HG03097 (cell line): ENCODE measurements at regions not wholly inside any gene's neighbourhood (a gene's known extent, or its start where the extent isn't known, plus 50 kb on each side); places are given as distances from the start of the nearest gene placed in this dataset.
"Not testable (repeated sequence)": the region's sequence is repeated elsewhere in the genome, so short reads cannot be mapped to it uniquely, and the experiment has no call there.

Source experiments
- ATAC-seq: cut with Tn5 transposase; IDR thresholded peaks from one replicate; pipeline ENCODE4 v1.9.1; 2021; ENCODE audit not compliant: unreplicated experiment, low FRiP score

DNA sequence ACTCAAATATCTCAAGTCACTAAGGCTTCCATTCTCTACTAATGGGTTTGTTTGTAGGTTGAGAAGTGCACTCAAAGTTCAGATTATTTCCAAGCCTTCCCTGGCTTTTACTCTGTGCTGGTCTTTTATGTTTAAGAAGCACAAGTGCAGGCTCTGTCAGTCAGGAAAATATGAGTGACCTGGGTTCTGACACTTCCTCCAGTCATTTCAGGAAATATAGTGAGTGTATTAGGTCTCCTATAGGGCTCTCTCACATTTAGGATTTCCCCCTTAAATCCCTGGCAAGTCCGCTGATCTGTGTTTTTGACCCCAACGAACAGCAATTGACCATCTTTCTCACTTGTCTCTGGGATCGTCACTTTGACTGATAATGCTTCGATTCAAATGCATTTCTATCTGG, 210.2 kb downstream of the ARPP21 start:
- no peak for ATAC-seq

DNA sequence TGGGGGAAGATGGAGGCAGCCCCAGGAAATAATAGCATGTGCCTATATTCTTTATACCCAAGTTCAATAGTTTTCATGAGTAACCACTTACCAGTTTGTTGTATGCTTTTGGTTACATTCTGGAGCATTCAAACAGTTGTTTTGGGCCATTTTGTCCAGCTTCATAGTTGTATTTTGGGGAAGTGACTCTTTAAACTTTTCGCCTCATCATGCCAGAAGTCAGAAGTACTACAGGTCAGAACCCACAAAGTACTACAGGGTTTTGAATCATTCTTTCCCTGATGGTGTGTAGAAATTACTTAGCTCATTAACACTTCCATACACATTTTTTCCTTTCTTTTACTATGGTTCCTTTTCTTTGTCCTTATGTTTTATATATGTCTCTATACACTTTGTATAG, 210.6 kb downstream of the ARPP21 start:
- ATAC-seq = no peak

DNA sequence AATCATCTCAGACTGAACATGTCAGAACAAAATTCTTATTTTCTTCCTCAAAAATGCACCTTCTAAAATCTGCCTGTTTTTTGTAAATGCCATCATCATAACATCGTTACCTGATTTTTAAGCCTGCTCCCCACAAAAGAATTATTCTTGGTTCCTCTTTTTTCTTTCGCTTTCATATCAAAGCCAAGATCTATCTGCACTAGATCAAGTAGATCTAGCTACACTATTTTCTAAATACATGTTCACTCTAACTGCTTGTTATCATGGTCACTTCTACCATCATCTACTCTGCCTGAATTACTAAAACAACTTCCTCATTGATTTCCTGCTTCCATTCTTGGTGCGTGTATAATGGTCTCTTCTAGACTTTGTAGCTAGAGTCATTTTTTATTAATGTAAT, 217.7 kb downstream of the ARPP21 start:
- peak; percentile 76 for ATAC-seq

DNA sequence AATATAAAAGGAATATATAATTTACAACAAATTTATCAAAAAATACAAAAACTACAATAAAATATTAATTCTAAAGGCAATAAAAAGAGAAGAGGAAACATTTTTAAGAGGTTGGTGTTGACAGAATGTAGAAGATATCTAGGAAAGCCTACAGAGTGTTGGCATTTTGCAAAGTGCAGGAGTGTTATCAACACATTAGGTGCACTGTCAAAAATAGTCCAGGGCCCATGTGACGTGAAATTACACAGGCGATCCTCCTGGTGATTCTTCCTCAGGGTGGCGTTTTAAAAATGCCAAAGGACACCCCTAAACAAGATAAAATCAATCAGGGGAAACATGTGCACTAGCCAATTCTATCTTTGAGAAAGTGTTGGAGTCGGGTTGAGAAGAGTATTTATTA, 222.7 kb downstream of the ARPP21 start:
- no peak for ATAC-seq

DNA sequence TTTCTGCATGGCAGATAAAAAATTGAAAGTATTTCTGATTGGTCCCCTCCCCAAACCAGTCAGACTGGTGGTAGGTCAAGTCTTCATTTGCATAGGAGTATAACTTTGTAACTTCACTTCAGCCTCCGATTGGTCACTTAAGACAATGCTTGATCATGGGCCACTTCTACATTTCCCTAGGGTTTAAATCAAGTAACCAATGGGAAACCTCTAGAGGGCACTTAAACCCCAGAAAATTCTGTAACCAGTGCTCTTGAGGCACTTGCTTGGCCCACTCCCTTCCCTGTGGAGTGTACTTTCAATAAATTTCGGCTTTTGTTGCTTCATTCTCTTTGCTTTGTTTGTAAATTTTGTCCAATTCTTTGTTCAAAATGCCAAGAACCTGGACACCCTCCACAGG, 225.5 kb downstream of the ARPP21 start:
- ATAC-seq = no peak

DNA sequence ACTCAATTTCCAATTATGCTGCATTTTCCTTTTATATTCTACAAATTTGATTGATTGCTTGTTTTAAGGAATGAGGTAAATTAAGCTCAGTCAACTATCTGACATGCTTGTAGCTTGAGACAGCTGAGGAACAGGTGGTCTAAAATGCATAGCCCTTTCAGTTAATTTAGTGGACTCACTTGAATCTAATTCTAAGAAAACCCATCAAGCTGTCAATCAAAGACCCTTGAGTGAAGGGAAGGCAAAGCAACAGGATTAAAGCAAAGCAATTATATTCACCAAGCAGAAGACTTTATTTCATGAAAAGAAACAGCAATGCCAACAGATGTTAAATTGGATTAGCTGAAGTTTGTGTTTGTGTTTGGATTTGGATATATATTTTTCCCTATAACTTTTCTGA, 228.5 kb downstream of the ARPP21 start:
- no peak for ATAC-seq

DNA sequence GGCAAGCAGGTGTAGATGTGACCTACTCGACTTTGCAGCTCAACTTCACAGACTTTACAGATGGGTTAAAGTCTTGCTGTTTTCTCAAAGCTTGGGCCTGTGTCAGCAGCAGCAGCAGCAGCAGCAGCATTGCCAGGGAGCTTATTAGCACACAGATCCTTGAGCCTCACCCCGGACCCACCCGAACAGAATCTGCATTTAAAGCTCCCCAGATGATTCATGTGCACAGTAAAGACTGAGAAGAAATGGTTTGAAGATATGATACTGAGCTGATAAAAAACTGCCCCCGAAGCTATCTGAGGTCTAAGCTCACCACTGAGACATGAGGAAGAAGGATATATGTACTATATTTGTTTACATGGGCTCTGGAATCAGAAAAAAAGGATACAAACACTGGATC, 231.7 kb downstream of the ARPP21 start:
- no peak for ATAC-seq

DNA sequence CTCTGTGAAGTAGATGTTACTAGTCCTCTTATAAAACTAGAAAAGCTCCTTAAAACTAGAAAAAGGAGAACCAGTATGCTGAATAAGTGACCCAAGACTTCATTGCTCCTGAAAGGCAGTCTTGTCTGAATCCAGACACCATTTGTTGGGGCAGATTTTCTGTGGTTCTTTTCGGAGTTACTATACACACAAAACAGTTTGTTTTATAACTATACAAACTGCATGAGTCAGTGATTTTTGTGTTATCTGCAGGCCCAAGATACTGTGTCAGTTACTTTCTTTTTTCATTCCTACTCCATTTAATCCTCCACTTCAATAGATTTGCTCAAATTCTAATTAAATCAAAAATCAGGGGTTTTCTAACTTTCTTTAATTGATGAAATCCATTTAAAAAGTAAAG, 244.6 kb downstream of the ARPP21 start:
- ATAC-seq = no peak

DNA sequence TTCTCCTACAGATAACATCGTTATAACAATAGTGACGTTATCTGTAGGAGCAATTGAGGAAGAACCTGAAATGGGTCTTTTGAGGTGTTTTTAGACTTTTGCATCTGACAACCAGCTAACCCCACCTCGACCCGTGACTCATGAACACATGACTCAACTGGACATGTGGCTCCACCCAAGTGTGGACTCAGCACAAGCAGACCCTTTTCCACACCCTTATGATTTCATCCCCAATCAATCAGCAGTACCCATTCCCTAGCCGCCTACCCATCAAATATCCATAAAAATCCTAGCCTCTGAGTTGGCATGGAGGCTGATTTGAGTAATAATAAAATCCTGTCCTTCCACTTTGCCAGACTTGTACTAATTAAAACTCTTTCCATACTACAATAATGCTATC, 255.4 kb downstream of the ARPP21 start:
- ATAC-seq = no peak

DNA sequence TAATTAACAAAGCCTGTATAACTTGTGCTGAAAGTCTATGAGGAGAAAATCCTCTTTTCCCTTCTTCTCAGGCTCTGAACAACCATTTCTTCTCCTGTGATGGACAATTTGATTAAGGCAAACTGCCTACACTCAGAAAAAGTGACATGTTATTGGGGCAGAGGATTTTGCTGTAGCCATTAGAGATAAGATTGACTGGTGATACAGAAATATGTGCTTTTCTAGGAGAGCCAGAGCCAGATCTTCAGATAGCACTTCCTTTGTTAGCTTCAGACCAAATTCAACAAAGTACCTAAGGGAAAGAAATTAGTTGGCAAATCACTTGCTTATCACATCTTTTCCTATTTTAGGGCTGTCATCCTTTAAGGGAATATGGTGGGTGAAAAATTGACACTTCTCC, 259.9 kb downstream of the ARPP21 start:
- ATAC-seq = no peak

DNA sequence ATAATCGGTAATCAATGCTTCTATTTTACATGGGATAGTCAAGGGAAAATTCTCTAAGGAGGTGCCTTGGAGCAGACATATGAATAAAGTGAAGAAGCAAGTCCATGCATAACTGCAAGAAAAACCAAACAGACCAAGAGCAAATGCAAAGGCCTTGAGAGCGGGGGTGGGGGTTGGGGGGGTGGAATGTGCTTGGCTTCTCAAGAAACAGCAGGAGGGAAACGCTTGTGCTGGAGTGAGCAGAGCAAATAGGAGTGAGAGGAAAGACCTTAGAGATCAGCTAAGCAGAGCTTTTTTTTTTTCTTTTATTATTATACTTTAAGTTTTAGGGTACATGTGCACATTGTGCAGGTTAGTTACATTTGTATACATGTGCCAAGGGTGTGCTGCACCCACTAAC, 260.8 kb downstream of the ARPP21 start:
- ATAC-seq = no peak

DNA sequence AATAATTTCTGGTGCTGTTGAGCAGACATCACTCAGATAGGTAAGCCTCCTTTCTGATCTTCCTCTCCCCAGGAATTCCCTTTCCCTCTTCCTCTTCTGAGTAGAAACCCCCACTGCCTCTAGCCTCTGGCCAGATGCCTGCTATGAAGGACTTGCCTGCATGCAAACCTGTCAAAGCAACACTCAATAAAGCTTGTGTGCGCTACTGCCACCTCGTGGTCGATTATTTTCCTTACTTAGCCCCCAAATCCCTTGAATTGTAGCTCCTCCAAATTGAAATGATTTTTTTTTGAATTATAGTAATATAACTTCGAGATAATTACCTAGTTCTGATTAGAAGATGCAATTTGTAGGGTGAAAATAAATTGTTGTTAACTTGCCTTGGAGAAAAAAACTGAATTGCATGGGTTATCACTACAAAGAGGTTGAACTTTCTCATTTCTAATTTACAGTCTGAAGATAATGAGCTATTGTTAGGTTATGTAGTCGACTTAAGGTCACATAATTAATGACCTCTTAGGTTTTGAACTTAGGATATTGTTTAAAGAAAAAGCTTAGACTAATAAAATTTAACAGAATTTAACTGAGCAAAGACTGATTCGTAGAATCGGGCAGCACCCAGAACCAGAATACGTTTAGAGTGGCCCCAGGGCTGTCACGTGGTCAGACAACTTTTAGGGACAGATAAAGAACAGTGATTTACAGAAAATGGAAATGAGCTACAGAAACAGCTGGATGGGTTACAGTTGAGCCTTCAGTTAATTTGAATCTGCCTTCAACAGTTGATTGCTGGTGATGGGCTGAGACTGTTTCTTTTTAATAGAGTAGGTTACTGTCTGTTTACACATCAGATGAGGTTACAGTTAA, 269.3 kb downstream of the ARPP21 start:
- peak; percentile 76 for ATAC-seq

DNA sequence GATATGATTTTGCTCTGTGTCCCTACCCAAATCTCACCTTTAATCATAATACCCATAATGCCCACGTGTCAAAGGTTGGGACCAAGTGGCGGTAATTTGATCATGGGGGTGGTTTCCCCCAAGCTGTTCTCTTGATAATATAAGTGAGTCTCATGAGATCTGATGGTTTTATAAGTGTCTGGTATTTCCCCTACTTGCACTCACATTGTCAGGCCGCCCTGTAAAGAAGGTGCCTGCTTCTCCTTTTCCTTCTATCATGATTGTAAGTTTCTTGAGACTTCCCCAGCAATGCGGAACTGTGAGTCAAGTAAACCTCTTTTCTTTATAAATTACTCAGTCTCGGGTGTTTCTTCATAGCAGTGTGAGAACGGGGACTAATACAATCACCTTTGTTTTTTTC, 279.8 kb downstream of the ARPP21 start:
- ATAC-seq = no peak

DNA sequence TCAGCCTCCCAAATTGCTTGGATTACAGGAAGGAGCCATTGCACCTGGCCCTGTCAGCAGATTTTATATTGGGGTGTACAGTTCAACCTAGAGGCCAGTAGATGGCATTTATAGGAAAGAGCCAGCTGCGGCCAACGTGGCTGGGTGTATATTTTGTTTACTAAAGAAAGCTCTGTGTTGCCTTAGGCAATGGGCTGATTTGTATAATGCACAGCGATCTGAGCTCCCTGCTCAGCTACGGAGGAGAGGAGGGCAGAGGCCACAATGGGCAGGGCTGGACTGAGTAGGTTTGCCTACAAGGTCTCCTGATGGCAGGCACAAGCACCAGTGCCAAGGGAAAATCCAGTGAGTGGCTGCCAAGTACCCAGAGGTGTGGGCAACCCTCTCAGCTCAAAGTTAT, 282.4 kb downstream of the ARPP21 start:
- no peak for ATAC-seq

DNA sequence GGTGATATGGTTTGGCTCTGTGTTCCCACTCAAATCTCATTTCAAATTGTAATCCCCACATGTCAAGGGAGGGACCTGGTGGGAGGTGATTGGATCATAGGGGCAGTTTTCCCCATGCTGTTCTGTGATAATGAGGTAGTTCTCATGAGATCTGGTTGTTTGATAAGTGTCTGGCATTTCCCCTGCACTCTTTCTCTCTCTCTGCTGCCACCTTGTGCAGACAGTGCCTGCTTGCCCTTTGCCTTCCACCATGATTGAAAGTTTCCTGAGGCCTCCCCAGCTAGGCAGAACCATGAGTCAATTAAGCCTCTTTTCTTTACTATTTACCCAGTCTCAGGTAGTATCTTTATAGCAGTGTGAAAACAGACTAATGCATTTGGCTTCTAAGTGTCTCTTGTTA, 284.7 kb downstream of the ARPP21 start:
- ATAC-seq = not testable (repeated sequence)

DNA sequence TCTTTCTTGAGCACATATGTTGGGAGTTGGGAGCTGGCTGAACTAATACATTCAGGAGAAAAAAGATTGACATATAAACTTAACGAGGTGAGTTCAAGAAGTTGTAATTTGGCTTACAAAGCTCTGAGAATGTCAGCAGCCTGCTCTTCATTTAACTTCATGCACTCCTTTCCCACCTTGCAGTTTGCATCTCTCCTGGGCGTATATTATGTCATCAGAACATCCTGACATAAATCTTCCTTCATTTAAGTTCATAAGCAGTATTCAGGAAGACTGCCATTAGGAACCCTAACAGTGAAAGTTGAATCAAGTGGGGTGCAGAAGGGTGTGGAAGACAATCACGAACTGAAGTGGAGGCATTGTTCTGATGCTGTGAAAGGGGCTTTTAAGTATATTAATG, 288.1 kb downstream of the ARPP21 start:
- ATAC-seq = no peak

DNA sequence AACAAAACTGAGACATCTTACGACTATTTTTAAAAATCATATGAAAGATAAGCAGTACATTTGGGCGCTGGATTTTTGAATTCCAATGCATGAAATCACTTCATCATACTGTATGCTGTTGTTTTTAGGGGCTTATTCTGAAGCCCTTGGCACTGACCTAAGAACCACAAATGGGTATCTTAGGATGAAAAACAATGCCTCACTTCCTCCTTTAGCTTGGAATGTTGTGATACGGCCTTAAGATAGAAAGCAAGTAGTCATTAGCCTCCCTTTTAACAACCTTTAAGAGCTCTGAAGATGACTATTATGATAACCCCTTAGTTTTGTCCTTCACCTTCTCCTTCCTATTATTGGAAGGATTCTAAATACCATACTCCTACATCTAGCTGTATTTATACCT, 289.8 kb downstream of the ARPP21 start:
- no peak for ATAC-seq

DNA sequence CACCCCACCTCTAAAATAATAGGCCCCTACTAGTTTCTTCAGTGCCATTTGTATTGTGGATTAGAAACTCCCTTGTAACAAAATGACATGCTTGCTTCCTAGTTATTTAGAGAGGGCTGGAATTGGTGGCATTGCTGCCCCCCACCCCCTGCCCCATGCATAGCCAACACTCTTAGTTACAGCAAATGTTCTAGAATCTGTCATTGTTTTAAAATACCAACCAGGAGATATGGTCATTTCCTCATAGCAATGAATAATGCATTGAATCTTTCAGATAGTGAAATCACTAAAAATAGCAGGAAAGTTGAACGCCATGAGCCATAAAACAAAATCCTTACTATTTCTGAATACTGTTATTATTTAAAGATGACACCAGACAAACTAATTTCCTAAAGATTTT, 292.5 kb downstream of the ARPP21 start:
- no peak for ATAC-seq

DNA sequence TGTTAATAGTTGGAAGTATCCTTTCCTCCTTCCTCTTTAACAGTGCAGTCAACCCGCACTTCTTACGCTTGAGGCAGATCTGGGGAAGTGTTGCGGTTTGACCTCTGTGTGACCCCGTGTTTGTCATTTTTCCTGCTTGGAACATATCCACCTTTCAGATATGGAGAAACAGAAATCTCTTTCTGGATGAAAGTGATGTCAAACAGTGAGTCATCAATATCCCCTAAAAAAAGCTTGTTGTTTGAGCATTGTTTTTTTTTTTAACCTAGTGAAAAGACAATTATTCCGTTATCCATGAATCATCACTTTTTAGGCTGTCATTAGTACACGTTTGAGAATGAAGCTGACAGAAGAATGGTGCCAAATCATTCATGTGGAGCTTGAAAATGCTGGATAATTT, 293.7 kb downstream of the ARPP21 start:
- ATAC-seq = no peak

DNA sequence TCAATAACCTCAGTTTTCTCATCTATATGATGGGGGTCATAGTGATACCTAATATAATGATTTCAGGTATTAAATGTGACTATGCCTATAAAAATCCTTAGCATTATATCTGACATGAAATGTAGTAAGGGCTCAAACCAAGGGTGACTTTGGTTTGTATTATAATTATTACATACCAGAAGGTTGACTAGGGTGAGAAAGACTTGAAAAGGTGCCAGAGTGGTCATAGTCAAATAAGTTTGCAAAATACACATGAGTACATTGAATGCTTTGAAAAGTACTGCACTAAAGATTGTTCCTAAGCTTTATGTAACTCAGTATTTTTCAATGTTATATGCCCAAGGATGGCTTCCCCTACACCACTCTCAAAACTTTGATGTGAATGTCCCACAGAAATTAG, 297.2 kb downstream of the ARPP21 start:
- no peak for ATAC-seq

DNA sequence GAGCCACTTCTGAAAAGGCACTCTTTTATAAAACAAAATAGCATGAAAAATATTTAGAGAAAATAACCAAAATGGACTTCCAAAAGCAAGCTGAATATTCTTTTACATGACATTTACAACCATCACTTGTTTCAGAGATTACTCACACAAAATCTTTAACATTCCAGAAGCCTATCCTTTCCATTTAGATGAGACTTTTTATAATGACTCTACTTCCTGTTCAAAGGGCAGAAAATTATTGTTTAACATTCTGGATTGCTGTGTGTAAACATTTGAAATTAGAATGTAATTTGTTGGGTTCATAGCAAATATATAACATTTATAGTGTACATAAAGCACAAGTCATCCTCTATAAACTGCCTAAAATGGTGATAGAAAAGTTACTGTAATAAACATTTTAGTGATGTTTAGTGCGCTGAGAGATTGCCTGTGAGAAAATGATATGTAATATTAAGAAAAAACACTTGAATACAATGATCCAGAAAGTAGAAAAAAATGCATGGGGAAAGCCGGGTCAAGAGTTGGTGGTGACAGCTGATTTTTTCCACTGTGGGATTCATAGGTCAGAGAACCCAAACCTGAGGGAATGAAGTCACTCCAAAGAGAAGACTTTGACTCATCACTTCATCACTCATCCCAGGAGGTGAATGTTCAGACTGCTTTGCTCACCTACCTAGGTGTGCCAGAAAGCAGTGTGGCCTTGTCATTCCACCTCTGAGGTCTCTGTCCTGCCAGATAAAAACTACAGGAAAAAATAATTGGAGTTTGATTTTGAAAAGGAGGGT, 305.8 kb downstream of the ARPP21 start:
- no peak for ATAC-seq
